ENCODE measurements at regions not wholly inside any gene's neighbourhood (a gene's known extent, or its start where the extent isn't known, plus 50 kb on each side); places are given as distances from the start of the nearest gene placed in this dataset.

GRCh38 chrX:34809096-34809495 lies 133.5 kb upstream of the FAM47B start:
- no peak overlapping the region for H3K4me3 ChIP-seq
- 65% methylated on average over 5 of the region's 5 CpGs for WGBS

GRCh38 chrX:34810364-34810763 lies 132.2 kb upstream of the FAM47B start:
- Histone ChIP-seq H3K36me3 (no peaks in the 10 kb centered on the region), H3K9me3 (no peaks in the 10 kb centered on the region), H3K4me1 (no peaks in the 10 kb centered on the region), H3K4me3 (no peak overlapping the region), H3K27ac (replicated peaks in 1 of 4) (no peak overlapping the region), H3K27me3 (no peaks in the 10 kb centered on the region)
- no peak for DNase-seq (ENCODE audit: extremely low spot score)
- 45% methylated on average over 2 of the region's 2 CpGs for WGBS
- intact Hi-C loops (cut with DNase I), result no loop called here
- TF ChIP-seq EP300 (IDR thresholded peaks at IDR 0.05) (no peak), POLR2AphosphoS5 (IDR thresholded peaks at IDR 0.05) (no peak), POLR2A (IDR thresholded peaks at IDR 0.05; ENCODE audit: low read depth) (no peak)
- TF ChIP-seq, protein P1, sequence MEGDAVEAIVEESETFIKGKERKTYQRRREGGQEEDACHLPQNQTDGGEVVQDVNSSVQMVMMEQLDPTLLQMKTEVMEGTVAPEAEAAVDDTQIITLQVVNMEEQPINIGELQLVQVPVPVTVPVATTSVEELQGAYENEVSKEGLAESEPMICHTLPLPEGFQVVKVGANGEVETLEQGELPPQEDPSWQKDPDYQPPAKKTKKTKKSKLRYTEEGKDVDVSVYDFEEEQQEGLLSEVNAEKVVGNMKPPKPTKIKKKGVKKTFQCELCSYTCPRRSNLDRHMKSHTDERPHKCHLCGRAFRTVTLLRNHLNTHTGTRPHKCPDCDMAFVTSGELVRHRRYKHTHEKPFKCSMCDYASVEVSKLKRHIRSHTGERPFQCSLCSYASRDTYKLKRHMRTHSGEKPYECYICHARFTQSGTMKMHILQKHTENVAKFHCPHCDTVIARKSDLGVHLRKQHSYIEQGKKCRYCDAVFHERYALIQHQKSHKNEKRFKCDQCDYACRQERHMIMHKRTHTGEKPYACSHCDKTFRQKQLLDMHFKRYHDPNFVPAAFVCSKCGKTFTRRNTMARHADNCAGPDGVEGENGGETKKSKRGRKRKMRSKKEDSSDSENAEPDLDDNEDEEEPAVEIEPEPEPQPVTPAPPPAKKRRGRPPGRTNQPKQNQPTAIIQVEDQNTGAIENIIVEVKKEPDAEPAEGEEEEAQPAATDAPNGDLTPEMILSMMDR (IDR thresholded peaks at IDR 0.05), result no peak

More at GRCh38 chrX:34809096-34809495, 133.5 kb upstream of the FAM47B start:
- DNase-seq (ENCODE audit: extremely low spot score), result no peak
- intact Hi-C loops (cut with DNase I), result no loop called here
- TF ChIP-seq POLR2A (IDR thresholded peaks at IDR 0.05; ENCODE audit: low read depth) (no peak), POLR2AphosphoS5 (IDR thresholded peaks at IDR 0.05) (no peak), EP300 (IDR thresholded peaks at IDR 0.05) (no peak)
- TF ChIP-seq, protein P1 (IDR thresholded peaks at IDR 0.05), result no peak
- no peaks in the 10 kb centered on the region for H3K4me1 ChIP-seq
- H3K27ac ChIP-seq (replicated peaks in 1 of 4), result no peak overlapping the region
- H3K27me3 ChIP-seq, result no peaks in the 10 kb centered on the region
- no peaks in the 10 kb centered on the region for H3K36me3 ChIP-seq
- H3K9me3 ChIP-seq, result no peaks in the 10 kb centered on the region

DNA sequence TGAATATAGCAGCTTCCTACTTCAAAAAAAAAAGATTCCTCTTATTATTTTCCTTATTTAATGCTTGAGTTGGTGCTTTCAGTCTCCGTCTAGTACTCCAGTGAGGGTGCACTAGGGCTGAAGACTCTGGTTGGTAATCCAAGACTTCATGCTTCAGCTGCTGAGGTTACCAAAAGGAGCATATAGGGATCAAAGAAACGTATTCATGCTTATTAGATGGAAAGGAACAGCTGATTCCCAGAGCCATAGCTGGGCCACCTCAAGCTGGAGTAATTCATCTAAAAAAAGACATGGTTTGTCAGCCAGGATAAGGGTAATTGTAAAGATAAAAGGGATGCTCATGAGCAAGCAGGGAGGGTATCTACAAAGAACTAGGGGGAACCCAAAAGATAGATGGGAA lies 131.7 kb upstream of the FAM47B start:
- TF ChIP-seq, protein P1 (IDR thresholded peaks at IDR 0.05), result no peak
- no peak for TF ChIP-seq EP300 (IDR thresholded peaks at IDR 0.05)
- TF ChIP-seq POLR2AphosphoS5 (IDR thresholded peaks at IDR 0.05), result no peak
- TF ChIP-seq POLR2A (IDR thresholded peaks at IDR 0.05; ENCODE audit: low read depth), result no peak
- no peak overlapping the region for H3K4me3 ChIP-seq
- no peak overlapping the region for H3K27ac ChIP-seq (replicated peaks in 1 of 4)
- no peaks in the 10 kb centered on the region for H3K27me3 ChIP-seq
- intact Hi-C loops (cut with DNase I), result no loop called here
- H3K9me3 ChIP-seq, result no peaks in the 10 kb centered on the region
- 56% methylated on average over 2 of the region's 2 CpGs for WGBS
- H3K36me3 ChIP-seq, result no peaks in the 10 kb centered on the region
- H3K4me1 ChIP-seq, result no peaks in the 10 kb centered on the region
- no peak for DNase-seq (ENCODE audit: extremely low spot score)

DNA sequence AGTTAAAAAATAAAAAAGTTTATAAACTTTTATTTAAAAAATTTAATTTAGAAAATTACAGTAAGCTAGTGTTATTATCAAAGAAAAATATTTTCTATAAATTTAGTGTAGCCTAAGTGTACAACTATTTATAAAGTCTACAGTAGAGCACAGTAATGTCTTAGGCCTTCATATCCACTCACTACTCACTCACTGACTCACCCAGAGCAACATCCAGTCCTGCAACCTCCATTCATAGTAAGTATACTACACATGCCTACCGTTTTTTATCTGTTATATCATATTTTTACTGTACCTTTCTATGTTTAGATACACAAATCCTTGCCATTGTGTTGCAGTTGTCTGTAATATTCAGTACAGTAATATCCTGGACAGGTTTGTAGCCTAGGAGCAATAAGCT lies 129.0 kb upstream of the FAM47B start:
- no peak for DNase-seq (ENCODE audit: extremely low spot score)
- Histone ChIP-seq H3K9me3 (no peaks in the 10 kb centered on the region), H3K36me3 (no peaks in the 10 kb centered on the region), H3K27me3 (no peaks in the 10 kb centered on the region), H3K27ac (replicated peaks in 1 of 4) (no peak overlapping the region), H3K4me3 (no peak overlapping the region), H3K4me1 (no peaks in the 10 kb centered on the region)
- intact Hi-C loops (cut with DNase I), result no loop called here
- TF ChIP-seq, protein P1 (IDR thresholded peaks at IDR 0.05), result no peak
- TF ChIP-seq POLR2AphosphoS5 (IDR thresholded peaks at IDR 0.05) (no peak), EP300 (IDR thresholded peaks at IDR 0.05) (no peak), POLR2A (IDR thresholded peaks at IDR 0.05; ENCODE audit: low read depth) (no peak)
- WGBS, result 46% methylated on average over 1 of the region's 1 CpG

- no peaks in the 10 kb centered on the region for H3K27me3 ChIP-seq
- no peak overlapping the region for H3K27ac ChIP-seq (replicated peaks in 1 of 4)
- WGBS, result 25% methylated on average over 3 of the region's 3 CpGs
- TF ChIP-seq, protein P1 (IDR thresholded peaks at IDR 0.05), result no peak
- TF ChIP-seq EP300 (IDR thresholded peaks at IDR 0.05) (no peak), POLR2AphosphoS5 (IDR thresholded peaks at IDR 0.05) (no peak), POLR2A (IDR thresholded peaks at IDR 0.05; ENCODE audit: low read depth) (no peak)
- H3K9me3 ChIP-seq, result no peaks in the 10 kb centered on the region
- H3K36me3 ChIP-seq, result no peaks in the 10 kb centered on the region
- no peak overlapping the region for H3K4me3 ChIP-seq
- intact Hi-C loops (cut with DNase I), result no loop called here
- DNase-seq (ENCODE audit: extremely low spot score), result no peak
- H3K4me1 ChIP-seq, result no peaks in the 10 kb centered on the region
Observed at GRCh38 chrX:34826964-34827363, 115.6 kb upstream of the FAM47B start.
